MG63 (cell line): ENCODE measurements at regions not wholly inside any gene's neighbourhood (a gene's known extent, or its start where the extent isn't known, plus 50 kb on each side); places are given as distances from the start of the nearest gene placed in this dataset.

ENCODE experiments used
- DNase-seq: peaks from one replicate; pipeline ENCODE4 v3.0.0-alpha.2; 2020
- H3K27me3 ChIP-seq: fragments of 250-450 bp; sonication (Bioruptor Pico); 2 replicates; pipeline ENCODE4 v1.5.1; 2020; ENCODE audit warnings: mild to moderate bottlenecking, moderate library complexity
- H3K36me3 ChIP-seq: fragments of 250-450 bp; sonication (Bioruptor Pico); 2 replicates; pipeline ENCODE4 v1.5.1; 2020; ENCODE audit warnings: mild to moderate bottlenecking, moderate library complexity
- H3K4me3 ChIP-seq: fragments of 250-450 bp; sonication (Bioruptor Pico); 2 replicates; pipeline ENCODE4 v1.5.1; 2020; ENCODE audit warnings: mild to moderate bottlenecking, moderate library complexity
- H3K9me3 ChIP-seq: fragments of 250-450 bp; sonication (Bioruptor Pico); 2 replicates; pipeline ENCODE4 v1.5.1; 2020; ENCODE audit warnings: mild to moderate bottlenecking, moderate library complexity

DNA sequence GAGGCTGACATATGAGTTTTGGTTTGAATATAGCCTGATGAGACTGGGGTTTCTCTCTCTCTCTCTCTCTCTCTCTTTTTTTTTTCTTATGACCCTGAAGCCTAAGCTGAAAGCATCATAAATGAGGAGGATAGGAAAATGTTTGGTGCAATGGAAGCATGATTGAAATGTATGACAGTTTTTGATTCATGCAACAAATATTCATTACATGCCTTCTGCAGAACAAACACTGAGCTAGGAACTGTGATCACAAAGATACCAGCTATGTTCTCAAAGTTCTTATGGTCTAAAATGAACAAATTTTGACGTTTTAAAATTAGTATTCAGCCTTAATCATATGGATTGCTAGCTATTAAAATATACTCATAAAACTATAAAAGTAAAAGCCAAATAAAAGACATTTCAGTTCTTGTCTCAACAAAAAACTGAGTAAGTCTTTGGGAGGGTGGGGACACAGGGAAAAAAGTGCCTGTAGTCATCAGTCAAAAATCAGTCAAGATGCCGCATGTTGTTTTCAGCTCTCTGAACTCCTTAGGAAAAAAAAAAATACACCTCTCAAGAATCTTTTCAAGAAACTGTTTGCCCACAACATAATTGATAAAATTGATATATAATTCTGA, 57.2 kb downstream of the NKX6-1 start:
- no peaks in the 10 kb centered on the region for H3K9me3 ChIP-seq
- H3K27me3 ChIP-seq, result peaks cover 5% of the 10 kb centered on the region
- H3K36me3 ChIP-seq, result no peaks in the 10 kb centered on the region
- H3K4me3 ChIP-seq, result no peak overlapping the region
- no peak for DNase-seq

DNA sequence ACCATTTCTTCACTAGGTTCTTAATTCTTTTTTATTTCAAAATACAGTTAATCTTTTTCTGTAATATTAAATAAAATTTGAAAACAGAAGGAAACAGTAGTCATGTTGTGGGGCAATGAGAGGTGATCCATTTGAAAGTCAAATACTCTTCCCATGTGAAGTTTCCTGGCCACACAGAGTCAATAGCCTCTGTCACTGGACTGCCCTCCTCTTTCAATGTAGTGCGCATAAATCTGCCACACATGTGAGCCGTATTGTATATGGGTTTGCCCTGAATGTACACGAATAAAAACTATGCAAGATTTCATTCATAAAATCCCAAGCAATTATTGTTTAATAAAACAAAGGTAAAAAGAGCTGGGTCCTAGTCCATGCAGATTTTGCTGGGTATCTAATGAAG, 59.1 kb downstream of the NKX6-1 start:
- DNase-seq, result no peak
- H3K4me3 ChIP-seq, result no peak overlapping the region

DNA sequence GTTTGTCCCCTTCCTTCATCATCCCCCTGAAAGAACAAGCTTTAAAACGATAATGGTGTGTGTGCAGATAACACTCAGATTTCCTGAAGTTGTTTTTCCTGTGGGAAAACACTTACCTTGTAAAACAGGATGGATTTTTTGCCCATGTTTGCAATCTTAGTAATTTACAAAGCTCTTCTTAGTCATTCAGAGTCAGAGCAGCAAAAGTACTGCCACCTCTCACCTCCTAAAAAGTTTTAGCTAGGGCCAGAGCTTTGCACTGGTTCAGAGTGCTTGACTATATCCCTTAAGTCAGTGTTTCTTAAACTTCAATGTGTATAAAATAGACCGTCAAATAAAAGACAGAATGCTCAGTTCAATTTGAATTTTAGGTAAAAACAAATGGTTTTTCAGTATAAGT, 62.3 kb downstream of the NKX6-1 start:
- no peak for DNase-seq
- Histone ChIP-seq H3K36me3 (no peaks in the 10 kb centered on the region), H3K27me3 (peaks cover 5% of the 10 kb centered on the region), H3K9me3 (no peaks in the 10 kb centered on the region), H3K4me3 (no peak overlapping the region)

More for the DNA sequence above, 59.1 kb downstream of the NKX6-1 start:
- Histone ChIP-seq H3K36me3 (no peaks in the 10 kb centered on the region), H3K9me3 (no peaks in the 10 kb centered on the region), H3K27me3 (peaks cover 5% of the 10 kb centered on the region)

DNA sequence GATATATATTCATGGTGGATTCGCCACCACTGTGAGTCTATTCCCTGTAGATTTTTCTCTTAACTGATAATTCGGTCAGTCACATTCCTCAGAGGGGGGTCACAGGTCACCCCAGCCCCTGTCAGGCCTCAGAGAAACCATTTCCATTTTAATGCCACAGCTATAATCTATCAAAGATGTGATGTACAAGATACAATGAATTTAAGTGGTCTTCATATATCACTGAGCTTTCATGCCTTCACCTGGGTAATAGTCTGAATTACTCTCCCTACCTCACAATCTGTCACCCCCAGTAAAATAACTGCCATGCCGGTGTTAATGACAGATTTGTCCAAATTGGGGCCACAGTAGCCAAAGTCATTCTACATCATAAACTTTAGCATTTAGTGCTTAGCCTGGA, 64.7 kb downstream of the NKX6-1 start:
- Histone ChIP-seq H3K36me3 (no peaks in the 10 kb centered on the region), H3K4me3 (no peak overlapping the region), H3K27me3 (peaks cover 3% of the 10 kb centered on the region; the same call in 1 of the 2 replicates), H3K9me3 (no peaks in the 10 kb centered on the region)
- DNase-seq, result no peak

DNA sequence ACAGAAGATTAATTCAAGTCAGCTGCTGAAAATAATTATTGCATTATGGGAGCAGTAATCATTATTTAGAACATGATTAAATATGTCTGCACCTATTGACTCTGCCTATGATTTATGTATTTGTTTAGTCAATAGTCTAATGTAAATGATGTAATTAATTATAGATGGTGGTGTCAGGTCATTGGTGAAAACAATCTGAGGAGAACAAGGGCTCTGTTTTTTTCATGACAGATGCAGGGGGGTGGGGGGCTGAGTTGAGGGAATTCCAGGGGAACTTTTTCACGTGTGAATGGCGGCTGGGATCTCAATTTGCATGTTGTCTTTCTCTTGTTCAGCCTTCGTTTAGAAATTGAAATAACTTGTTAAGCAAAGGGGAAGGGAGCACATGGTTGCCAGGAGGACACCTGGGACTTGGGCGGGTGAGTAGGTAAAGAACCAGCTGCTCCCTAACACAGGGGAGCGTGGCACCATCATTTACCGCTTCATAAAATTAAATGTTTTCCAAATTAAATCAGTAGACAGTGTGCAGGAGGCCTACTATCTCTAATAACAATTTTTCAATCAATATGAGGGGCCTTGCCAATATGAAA, 65.4 kb downstream of the NKX6-1 start:
- no peaks in the 10 kb centered on the region for H3K36me3 ChIP-seq
- no peaks in the 10 kb centered on the region for H3K9me3 ChIP-seq
- 0 out of 2 replicates have a peak, but pooled peaks cover 3% of the 10 kb centered on the region for H3K27me3 ChIP-seq
- no peak overlapping the region for H3K4me3 ChIP-seq
- no peak for DNase-seq

DNA sequence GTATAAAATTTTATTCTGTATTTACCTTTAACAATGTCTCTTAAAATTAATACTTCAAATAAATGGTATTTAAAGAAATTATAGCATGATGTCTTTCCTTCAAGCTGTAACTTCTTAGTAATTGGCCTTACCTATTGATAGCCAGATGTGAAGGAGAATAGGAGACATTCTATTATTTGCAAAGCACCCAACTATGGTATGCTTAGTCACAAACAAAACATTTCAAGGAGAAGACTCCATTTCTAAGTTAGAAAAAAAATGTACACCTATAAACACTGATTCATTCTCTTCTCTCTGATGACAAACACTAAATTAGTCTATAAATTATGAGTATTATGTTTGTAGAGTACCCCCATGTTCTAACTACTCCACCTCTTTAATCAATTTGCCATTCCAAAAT, 66.4 kb downstream of the NKX6-1 start:
- Histone ChIP-seq H3K27me3 (no peaks in the 10 kb centered on the region), H3K9me3 (no peaks in the 10 kb centered on the region), H3K4me3 (no peak overlapping the region), H3K36me3 (no peaks in the 10 kb centered on the region)
- DNase-seq, result no peak

DNA sequence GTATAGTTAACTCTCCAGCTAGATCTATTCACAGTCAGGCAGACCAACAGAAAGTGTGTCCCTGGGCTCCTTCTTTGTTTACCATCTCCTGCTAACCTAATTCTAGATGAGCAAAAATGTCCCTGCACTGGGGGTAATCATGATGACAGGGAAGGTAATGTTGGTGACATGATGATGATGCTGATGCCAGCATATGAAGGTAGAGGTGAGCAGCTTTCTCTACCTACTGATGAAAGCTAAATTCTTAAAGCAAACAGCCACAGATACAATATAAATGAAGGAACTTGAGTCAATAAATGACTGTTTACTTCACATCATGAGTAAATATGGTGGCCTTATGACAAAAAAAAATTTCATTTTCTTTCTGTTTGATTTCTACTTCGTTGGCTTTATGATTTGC, 78.5 kb downstream of the NKX6-1 start:
- no peaks in the 10 kb centered on the region for H3K27me3 ChIP-seq
- no peaks in the 10 kb centered on the region for H3K9me3 ChIP-seq
- DNase-seq, result no peak
- no peaks in the 10 kb centered on the region for H3K36me3 ChIP-seq
- H3K4me3 ChIP-seq, result no peak overlapping the region

DNA sequence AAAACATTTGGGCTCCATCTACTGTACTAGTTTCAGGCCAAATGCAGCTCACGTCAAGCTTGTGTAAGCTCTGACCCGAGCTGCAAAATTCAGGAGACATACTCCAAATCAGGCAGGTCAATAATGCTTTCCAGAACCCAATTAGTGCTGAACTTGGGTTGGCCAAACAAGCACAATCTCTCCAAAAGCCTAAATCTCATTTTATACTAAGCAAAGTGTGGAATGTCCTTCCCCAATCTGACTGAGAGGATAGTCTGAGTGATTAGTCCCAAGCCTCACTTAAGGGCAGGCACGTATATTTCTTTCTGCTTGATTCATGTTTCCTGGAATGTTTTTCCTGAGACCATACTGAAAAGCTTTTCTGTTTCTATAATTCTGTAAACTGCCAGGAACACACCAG, 79.9 kb downstream of the NKX6-1 start:
- DNase-seq, result no peak
- no peaks in the 10 kb centered on the region for H3K9me3 ChIP-seq
- no peaks in the 10 kb centered on the region for H3K27me3 ChIP-seq
- H3K4me3 ChIP-seq, result no peak overlapping the region
- H3K36me3 ChIP-seq, result no peaks in the 10 kb centered on the region

DNA sequence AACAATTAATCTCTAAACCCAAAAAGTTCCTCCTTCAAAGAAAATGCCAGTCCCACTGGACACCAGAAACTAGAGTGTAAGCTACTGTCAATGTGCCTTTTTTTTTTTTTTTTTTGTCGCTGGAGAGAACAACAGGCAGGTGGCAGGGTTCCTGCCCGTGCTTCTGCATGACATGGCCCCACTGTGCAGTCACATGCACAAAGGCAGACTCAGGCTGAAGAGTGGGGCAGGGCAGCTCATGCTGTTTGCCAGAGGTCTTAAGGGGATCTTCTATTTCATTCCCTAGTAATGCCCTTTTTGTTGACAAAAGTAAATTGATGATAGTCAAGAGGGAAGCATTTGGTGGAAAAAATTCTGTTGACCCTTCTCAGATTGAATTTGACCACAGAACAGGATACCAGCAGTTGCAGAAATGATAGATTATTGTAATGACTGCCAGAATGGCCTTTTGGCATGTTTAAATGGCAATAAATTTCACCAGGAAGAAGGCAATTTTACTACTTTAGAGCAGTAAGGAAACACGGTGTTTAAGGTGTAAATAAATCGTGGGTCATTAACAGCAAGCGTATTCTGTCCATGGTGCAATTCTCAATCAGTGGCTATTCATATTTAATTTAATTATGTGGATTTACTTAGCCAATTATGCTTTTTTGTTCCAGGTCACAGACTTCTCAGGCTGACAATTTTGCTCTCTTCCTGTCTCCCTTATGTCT, 80.9 kb downstream of the NKX6-1 start:
- Histone ChIP-seq H3K36me3 (no peaks in the 10 kb centered on the region), H3K27me3 (no peaks in the 10 kb centered on the region), H3K9me3 (no peaks in the 10 kb centered on the region), H3K4me3 (no peak overlapping the region)
- no peak for DNase-seq

DNA sequence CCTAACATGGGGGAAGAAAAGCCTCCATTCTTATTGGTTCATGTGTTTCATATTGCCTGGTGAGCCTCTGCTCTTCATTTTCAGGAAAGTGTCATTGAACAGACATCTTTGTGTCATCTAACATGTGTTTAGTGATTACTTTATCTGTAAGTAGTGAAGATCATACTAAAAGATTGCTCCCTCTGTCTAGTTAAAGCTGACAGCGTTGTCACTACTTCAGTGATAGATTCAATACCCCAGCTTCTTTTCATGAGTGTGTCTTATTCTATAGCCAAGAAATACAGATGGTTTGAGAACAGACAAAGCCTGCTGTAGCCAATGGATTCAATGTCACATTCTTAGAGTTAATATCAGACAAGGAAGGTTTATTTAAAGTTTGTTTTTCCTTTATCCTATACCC, 85.1 kb downstream of the NKX6-1 start:
- H3K36me3 ChIP-seq, result no peaks in the 10 kb centered on the region
- no peak overlapping the region for H3K4me3 ChIP-seq
- DNase-seq, result no peak
- H3K9me3 ChIP-seq, result no peaks in the 10 kb centered on the region
- H3K27me3 ChIP-seq, result no peaks in the 10 kb centered on the region

DNA sequence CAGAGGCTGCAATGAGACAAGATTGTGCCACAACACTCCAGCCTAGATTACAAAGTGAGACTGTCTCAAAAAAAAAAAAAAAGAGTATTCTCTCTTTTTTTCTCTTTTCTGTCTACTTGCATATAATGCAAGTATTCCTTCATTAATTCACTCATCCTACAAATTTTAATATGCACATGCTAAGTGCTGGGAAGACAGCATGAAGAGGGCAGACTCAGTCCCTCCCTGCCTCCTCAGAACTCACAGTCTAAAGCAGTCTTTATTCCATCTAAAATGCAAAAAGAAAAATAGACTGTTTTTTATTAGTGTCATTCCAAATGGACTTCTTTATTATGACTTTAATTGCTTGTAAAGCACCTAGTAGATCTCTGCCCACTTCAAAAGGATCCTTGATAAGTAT, 85.6 kb downstream of the NKX6-1 start:
- H3K9me3 ChIP-seq, result no peaks in the 10 kb centered on the region
- H3K36me3 ChIP-seq, result no peaks in the 10 kb centered on the region
- DNase-seq, result no peak
- no peak overlapping the region for H3K4me3 ChIP-seq
- no peaks in the 10 kb centered on the region for H3K27me3 ChIP-seq

DNA sequence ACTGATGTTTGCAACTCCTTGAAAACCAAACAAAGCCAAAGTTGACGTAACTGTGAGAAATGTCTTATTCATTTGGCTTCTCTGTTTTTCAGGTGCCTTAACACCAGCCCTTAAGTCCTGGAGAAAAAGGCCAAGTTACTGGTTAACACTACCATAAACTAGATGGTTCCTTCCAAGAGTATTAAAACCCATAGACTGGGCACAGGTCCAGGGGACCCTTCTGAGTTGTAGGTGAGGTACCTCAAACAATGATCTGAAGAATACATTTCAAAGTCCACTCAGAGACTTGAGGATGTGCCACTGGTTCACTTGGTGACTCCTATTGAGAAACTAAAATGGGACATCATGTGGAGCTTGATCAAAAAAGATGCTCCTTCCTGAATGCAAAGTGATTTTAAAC, 87.0 kb downstream of the NKX6-1 start:
- Histone ChIP-seq H3K4me3 (no peak overlapping the region), H3K27me3 (no peaks in the 10 kb centered on the region), H3K9me3 (no peaks in the 10 kb centered on the region), H3K36me3 (no peaks in the 10 kb centered on the region)
- no peak for DNase-seq

DNA sequence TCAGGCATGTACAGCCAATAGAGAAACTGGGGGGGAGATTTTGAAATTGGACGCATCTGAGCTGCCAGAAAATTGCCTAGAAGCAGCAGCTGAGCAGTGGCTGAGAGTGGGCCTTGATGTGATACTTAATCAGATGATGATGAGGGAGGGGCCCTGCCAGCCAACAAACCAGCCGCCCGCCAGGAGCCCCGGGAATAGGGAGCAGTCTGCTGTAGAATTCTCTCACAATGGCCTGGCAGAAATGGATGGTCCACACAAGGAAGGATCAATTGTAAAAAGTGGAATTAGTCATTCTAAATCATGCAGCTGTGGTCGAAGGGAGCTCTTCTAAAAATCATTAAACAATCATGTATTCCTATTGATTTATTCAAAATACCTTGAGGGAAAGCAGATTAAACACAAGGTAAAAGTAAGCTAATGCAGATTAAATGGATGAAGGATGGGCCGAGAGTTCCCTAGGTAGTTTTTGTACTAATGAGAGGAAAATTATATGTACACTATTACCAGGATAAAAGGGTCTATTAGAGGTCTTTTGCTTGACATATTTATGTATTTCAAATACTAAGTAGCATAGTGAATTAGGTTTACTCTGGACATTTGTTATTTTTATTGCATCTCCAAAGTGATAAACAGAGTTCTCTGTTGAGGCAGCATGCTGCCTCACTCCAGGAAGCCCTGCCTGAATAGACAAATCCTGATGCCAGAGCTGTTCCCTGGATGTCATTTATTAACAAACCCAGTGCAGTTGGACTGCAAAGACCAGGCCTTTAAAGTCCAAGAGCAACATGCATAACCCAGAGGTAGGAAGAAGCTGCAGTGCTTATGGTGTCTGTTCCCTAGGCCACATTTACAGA, 91.3 kb downstream of the NKX6-1 start:
- DNase-seq, result no peak
- Histone ChIP-seq H3K36me3 (no peaks in the 10 kb centered on the region), H3K4me3 (no peak overlapping the region), H3K9me3 (no peaks in the 10 kb centered on the region), H3K27me3 (no peaks in the 10 kb centered on the region)

DNA sequence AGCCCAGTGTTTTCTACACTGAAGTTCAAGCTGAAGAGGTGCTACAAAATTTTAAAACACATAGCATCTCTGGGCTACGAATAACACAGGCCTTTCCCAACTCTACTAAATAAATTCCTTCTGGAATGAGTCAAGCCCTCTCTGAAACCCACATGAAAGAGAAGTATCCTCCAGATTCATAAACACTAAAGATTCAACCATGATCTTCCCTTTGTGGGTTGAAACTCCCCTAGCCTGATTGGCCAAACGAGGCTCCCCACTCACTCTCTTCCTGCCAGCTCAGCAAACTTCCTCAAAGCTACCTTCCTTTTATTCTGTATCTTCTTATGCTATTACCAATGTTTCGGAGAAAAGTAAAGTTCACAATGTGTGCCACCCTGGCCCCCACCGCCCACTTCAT, 95.4 kb downstream of the NKX6-1 start:
- no peak for DNase-seq
- Histone ChIP-seq H3K36me3 (no peaks in the 10 kb centered on the region), H3K4me3 (no peak overlapping the region), H3K27me3 (no peaks in the 10 kb centered on the region), H3K9me3 (no peaks in the 10 kb centered on the region)

DNA sequence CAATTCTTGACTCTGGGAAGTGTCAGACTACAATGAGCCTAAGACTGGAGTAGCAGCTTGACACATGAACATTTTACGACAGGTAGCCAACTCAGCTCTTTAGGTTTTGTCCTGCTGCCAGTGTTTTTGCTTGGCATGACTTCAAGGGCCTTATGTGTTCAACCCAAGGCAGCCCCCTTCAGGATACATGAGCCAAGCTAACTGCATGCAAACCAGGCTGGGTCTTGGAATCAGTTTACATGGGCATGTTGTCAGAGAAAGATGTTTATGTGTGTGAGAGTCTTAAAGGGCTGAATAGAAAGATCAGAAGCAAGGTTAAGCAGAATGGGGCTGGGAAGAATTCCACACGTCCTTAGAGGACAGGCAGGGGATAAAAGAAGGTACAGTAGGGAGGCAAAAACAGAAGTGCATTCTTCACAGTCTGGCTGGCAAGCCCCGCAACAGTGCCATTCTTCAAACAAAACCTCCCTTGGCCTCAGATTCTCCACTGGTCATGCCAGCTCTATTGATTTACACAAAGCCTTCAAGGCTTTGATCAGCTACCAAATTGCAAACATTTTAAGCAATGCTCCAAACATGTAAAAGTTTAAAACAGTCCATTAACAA, 97.3 kb downstream of the NKX6-1 start:
- Histone ChIP-seq H3K36me3 (no peaks in the 10 kb centered on the region), H3K4me3 (no peak overlapping the region), H3K9me3 (no peaks in the 10 kb centered on the region), H3K27me3 (no peaks in the 10 kb centered on the region)
- no peak for DNase-seq

DNA sequence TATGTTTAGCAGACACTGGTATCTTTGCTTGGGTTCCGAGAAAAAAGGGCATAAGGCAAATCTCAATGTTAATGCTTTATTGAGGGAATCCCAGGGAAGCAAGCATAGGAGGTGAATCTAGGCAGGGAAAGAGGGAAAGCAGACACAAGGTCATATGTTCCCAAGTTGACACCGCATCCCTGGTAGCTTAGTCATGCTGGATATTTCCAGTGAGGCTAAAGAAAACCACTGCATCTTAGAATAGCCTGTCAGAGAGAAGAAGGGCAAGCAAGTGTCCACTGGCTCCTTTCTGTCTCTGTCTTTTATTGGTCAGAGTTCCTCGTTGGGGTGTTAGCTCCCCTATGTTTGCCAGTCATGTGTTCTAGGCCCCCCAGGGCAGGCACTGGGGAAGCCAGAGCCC, 104.7 kb downstream of the NKX6-1 start:
- no peaks in the 10 kb centered on the region for H3K27me3 ChIP-seq
- no peak for DNase-seq
- H3K36me3 ChIP-seq, result no peaks in the 10 kb centered on the region
- no peaks in the 10 kb centered on the region for H3K9me3 ChIP-seq
- no peak overlapping the region for H3K4me3 ChIP-seq
